Smooth muscle cell (in vitro differentiated cells): ENCODE measurements at regions not wholly inside any gene's neighbourhood (a gene's known extent, or its start where the extent isn't known, plus 50 kb on each side); places are given as distances from the start of the nearest gene placed in this dataset.

ENCODE experiments used
- DNase-seq: peaks from one replicate; lab custom pipeline; 2025; ENCODE audit not compliant: unreplicated experiment; lab: John Stamatoyannopoulos, UW
- H2AFZ ChIP-seq: fragments of 200-600 bp; sonication (generic); 2 replicates; pipeline ENCODE4 v1.6.0; 2016; ENCODE audit warnings: antibody characterized with exemption, low read depth, mild to moderate bottlenecking
- H3F3A ChIP-seq: fragments of 200-600 bp; sonication (generic); 2 replicates; pipeline ENCODE4 v1.6.0; 2017; ENCODE audit warnings: antibody characterized with exemption, low read depth
- H3K27ac ChIP-seq: fragments of 200-600 bp; sonication (generic); 2 replicates; pipeline ENCODE4 v1.5.1; 2016; ENCODE audit warnings: low read depth, mild to moderate bottlenecking
- H3K27me3 ChIP-seq: fragments of 200-600 bp; sonication (generic); 2 replicates; pipeline ENCODE4 v1.6.1; 2016; ENCODE audit warnings: low read depth, mild to moderate bottlenecking
- H3K36me3 ChIP-seq: fragments of 200-600 bp; sonication (generic); 2 replicates; pipeline ENCODE4 v1.5.1; 2016; ENCODE audit warnings: low read depth
- H3K4me1 ChIP-seq: fragments of 200-600 bp; sonication (generic); 2 replicates; pipeline ENCODE4 v1.5.1; 2016; ENCODE audit warnings: low read depth
- H3K4me2 ChIP-seq: fragments of 200-600 bp; sonication (generic); 2 replicates; pipeline ENCODE4 v1.6.0; 2016; ENCODE audit warnings: mild to moderate bottlenecking
- H3K4me3 ChIP-seq: fragments of 200-600 bp; sonication (generic); 2 replicates; pipeline ENCODE4 v1.5.1; 2016; ENCODE audit warnings: mild to moderate bottlenecking
- H3K79me2 ChIP-seq: fragments of 200-600 bp; sonication (generic); 2 replicates; pipeline ENCODE4 v1.6.0; 2016; ENCODE audit warnings: low read depth, mild to moderate bottlenecking
- H3K9ac ChIP-seq: fragments of 200-600 bp; sonication (generic); 2 replicates; pipeline ENCODE4 v1.6.0; 2016; ENCODE audit warnings: low read depth
- H3K9me3 ChIP-seq: fragments of 200-600 bp; sonication (generic); replicated peaks from 2 replicates; pipeline ENCODE4 v1.5.1; 2016; ENCODE audit warnings: low read depth
- H4K20me1 ChIP-seq: fragments of 200-600 bp; sonication (generic); 2 replicates; pipeline ENCODE4 v1.6.0; 2016; ENCODE audit warnings: low read depth
- WGBS: methylation state at CpG from one replicate; pipeline ENCODE4 v1.1.7; 2016; ENCODE audit warnings: low lambda C conversion rate; 5-methylcytosine and 5-hydroxymethylcytosine counted together
- TF ChIP-seq, protein P1 (sequence below): fragments of 200-600 bp; sonication (generic); IDR thresholded peaks from 2 replicates; pipeline ENCODE4 v1.5.1; 2017; ENCODE audit warnings: borderline replicate concordance, mild to moderate bottlenecking, antibody characterized with exemption; ENCODE audit not compliant: insufficient read depth, poor library complexity, severe bottlenecking

DNA sequence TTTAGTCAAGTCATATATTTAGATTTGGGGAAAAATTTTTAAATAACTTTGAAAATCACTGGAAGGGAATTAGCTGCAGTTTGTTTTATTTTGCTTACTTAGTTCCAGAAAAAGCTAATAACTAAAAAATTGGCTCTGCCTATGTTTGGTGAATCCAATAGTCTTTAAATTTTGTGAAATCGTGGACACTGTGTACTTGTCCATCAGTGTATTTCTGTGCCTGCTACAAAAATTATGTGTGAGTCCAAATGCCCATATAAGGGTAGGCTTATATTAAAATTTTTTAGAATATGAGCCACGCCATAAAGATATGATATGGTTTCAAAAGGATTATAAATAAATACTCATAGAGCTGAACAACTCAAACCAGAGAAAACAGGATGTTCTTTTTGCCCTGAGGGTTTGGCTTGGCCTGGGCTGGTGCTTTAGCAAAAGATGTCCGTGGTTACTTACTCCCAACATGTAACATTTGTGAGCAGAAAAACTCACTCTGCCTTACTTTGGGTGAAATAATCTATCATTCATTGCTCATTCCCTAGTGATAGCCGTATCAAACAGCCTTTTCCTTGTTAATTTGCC lies 133.2 kb upstream of the PRLR start:
- H4K20me1 ChIP-seq: no peaks in the 10 kb centered on the region
- H3F3A ChIP-seq: peaks cover 7% of the 10 kb centered on the region
- no peak overlapping the region for H3K9ac ChIP-seq
- DNase-seq: no peak
- H3K4me1 ChIP-seq: peaks cover 17% of the 10 kb centered on the region
- WGBS: 65% methylated on average over 4 of the region's 4 CpGs
- H2AFZ ChIP-seq: peak overlapping the region; percentile 18
- H3K9me3 ChIP-seq: no peaks in the 10 kb centered on the region
- TF ChIP-seq, protein P1, sequence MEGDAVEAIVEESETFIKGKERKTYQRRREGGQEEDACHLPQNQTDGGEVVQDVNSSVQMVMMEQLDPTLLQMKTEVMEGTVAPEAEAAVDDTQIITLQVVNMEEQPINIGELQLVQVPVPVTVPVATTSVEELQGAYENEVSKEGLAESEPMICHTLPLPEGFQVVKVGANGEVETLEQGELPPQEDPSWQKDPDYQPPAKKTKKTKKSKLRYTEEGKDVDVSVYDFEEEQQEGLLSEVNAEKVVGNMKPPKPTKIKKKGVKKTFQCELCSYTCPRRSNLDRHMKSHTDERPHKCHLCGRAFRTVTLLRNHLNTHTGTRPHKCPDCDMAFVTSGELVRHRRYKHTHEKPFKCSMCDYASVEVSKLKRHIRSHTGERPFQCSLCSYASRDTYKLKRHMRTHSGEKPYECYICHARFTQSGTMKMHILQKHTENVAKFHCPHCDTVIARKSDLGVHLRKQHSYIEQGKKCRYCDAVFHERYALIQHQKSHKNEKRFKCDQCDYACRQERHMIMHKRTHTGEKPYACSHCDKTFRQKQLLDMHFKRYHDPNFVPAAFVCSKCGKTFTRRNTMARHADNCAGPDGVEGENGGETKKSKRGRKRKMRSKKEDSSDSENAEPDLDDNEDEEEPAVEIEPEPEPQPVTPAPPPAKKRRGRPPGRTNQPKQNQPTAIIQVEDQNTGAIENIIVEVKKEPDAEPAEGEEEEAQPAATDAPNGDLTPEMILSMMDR: no peak
- no peak overlapping the region for H3K4me2 ChIP-seq
- H3K27me3 ChIP-seq: no peaks in the 10 kb centered on the region
- no peaks in the 10 kb centered on the region for H3K36me3 ChIP-seq
- no peak overlapping the region for H3K27ac ChIP-seq
- no peaks in the 10 kb centered on the region for H3K79me2 ChIP-seq
- H3K4me3 ChIP-seq: no peak overlapping the region

DNA sequence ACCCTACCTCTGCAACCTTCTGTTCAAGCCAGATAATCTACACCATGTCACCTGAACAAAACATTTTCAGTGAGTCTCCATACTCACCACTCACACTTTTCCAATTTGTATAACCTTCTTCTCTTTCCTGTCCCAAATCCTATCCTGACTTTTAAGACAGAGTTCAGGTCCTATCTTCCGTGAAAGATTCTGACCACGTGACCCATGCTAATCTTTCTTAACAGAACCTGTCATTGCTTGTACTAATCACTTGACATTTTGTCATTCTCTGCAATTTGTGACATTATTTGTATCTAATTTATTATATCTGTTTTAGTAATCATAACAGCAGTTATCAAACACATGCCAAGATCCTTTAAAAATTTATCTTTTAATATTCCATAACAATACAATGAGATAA lies 132.5 kb upstream of the PRLR start:
- TF ChIP-seq, protein P1: no peak
- no peak overlapping the region for H3K27ac ChIP-seq

DNA sequence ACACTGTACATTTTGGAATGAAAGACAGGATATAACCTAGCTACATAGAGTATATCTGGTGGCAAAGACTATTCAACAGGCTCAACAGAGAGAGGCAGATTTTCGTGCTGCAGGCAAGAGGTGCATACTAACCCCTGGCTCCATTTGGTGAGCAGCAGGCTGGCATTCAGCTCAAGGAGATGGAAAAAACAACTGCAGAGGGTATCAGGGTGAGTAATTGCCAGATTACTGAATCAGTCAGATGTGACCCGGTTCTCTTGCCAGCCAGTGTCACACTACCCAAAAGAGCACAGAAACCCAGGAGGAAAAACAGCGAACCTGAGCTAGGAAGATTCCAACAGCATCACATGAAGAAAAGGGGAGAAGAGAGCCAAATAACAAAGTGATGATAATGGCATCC lies 130.4 kb upstream of the PRLR start:
- Histone ChIP-seq H3K9me3 (no peaks in the 10 kb centered on the region), H3K36me3 (no peaks in the 10 kb centered on the region), H3K4me1 (peaks cover 14% of the 10 kb centered on the region), H3K4me3 (no peak overlapping the region), H3F3A (peaks cover 5% of the 10 kb centered on the region), H3K4me2 (no peak overlapping the region), H2AFZ (no peak overlapping the region), H4K20me1 (no peaks in the 10 kb centered on the region), H3K9ac (no peak overlapping the region), H3K27me3 (no peaks in the 10 kb centered on the region), H3K27ac (no peak overlapping the region), H3K79me2 (no peaks in the 10 kb centered on the region)
- WGBS: 81% methylated on average over 3 of the region's 3 CpGs
- no peak for DNase-seq
- TF ChIP-seq, protein P1: no peak

More for the DNA sequence above, 132.5 kb upstream of the PRLR start:
- no peak overlapping the region for H3K4me3 ChIP-seq
- H3K36me3 ChIP-seq: no peaks in the 10 kb centered on the region
- no peak overlapping the region for H2AFZ ChIP-seq
- 86% methylated on average over 2 of the region's 2 CpGs for WGBS
- H3F3A ChIP-seq: peaks cover 7% of the 10 kb centered on the region
- H4K20me1 ChIP-seq: no peaks in the 10 kb centered on the region
- no peaks in the 10 kb centered on the region for H3K79me2 ChIP-seq
- no peaks in the 10 kb centered on the region for H3K27me3 ChIP-seq
- DNase-seq: no peak
- H3K9ac ChIP-seq: no peak overlapping the region
- no peak overlapping the region for H3K4me2 ChIP-seq
- H3K4me1 ChIP-seq: peaks cover 17% of the 10 kb centered on the region
- H3K9me3 ChIP-seq: no peaks in the 10 kb centered on the region

DNA sequence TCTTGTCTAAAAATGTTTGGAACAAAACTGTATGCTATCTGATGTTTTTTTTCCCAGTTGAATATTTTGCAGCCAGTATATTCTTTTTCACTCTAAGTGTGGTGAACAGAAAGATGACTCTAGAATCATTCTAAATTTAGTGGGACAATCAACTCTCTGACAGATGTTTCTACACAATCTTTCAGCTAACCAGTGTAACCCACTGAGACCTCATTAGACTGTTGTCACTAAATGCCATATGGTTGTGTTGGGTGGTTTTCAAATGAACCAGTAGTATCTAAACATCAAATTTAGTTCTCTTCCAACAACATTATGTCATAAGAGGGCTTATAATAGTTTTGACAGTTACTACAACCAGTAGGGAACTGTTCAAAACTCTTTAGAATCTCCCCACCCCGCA lies 129.6 kb upstream of the PRLR start:
- Histone ChIP-seq H4K20me1 (no peaks in the 10 kb centered on the region), H3K27ac (no peak overlapping the region), H3K36me3 (no peaks in the 10 kb centered on the region), H3F3A (peaks cover 11% of the 10 kb centered on the region), H3K27me3 (no peaks in the 10 kb centered on the region), H3K4me3 (no peak overlapping the region), H3K79me2 (no peaks in the 10 kb centered on the region), H3K9ac (no peak overlapping the region), H3K4me2 (no peak overlapping the region), H3K9me3 (no peaks in the 10 kb centered on the region), H3K4me1 (peaks cover 6% of the 10 kb centered on the region), H2AFZ (peak overlapping the region; percentile 7)
- WGBS: 96% methylated on average over 1 of the region's 1 CpG
- TF ChIP-seq, protein P1: no peak
- DNase-seq: no peak
